H9 (cell line): ENCODE measurements at regions not wholly inside any gene's neighbourhood (a gene's known extent, or its start where the extent isn't known, plus 50 kb on each side); places are given as distances from the start of the nearest gene placed in this dataset.

Experiments
- DNase-seq: peaks from one replicate; pipeline ENCODE4 v3.0.0-alpha.2; 2017
- H2AFZ ChIP-seq: one replicate; pipeline ENCODE4 v1.6.1; 2013; ENCODE audit warnings: mild to moderate bottlenecking, low read length, control low read depth, moderate library complexity
- H2AK5ac ChIP-seq: 2 replicates; pipeline ENCODE4 v1.6.1; 2013; ENCODE audit warnings: low read length, control low read depth, mixed read lengths; ENCODE audit not compliant: insufficient read length
- H2BK120ac ChIP-seq: one replicate; pipeline ENCODE4 v1.6.1; 2013; ENCODE audit warnings: low read depth, mild to moderate bottlenecking, low read length, control low read depth, inconsistent platforms; ENCODE audit not compliant: poor library complexity, severe bottlenecking
- H2BK12ac ChIP-seq: 2 replicates; pipeline ENCODE4 v1.6.1; 2013; ENCODE audit warnings: low read length, control low read depth, mixed read lengths, low read depth; ENCODE audit not compliant: insufficient read length
- H2BK15ac ChIP-seq: 2 replicates; pipeline ENCODE4 v1.6.1; 2013; ENCODE audit warnings: low read depth, low read length, control low read depth
- H2BK20ac ChIP-seq: one replicate; pipeline ENCODE4 v1.6.1; 2013; ENCODE audit warnings: low read depth, mild to moderate bottlenecking, low read length, control low read depth, inconsistent platforms; ENCODE audit not compliant: poor library complexity, severe bottlenecking
- H2BK5ac ChIP-seq: 2 replicates; pipeline ENCODE4 v1.6.1; 2013; ENCODE audit warnings: low read length, control low read depth, mixed read lengths; ENCODE audit not compliant: insufficient read length
- H3K14ac ChIP-seq: 2 replicates; pipeline ENCODE4 v1.6.1; 2013; ENCODE audit warnings: low read length, control low read depth; ENCODE audit not compliant: insufficient read depth
- H3K18ac ChIP-seq: 2 replicates; pipeline ENCODE4 v1.6.1; 2013; ENCODE audit warnings: low read depth, mild to moderate bottlenecking, mixed read lengths, low read length, control low read depth; ENCODE audit not compliant: insufficient read length
- H3K23ac ChIP-seq: 2 replicates; pipeline ENCODE4 v1.6.1; 2013; ENCODE audit warnings: low read length, control low read depth, mixed read lengths, low read depth; ENCODE audit not compliant: insufficient read length
- H3K23me2 ChIP-seq: 2 replicates; pipeline ENCODE4 v1.6.1; 2013; ENCODE audit warnings: low read depth, mild to moderate bottlenecking, mixed read lengths, low read length, control low read depth; ENCODE audit not compliant: insufficient read length, poor library complexity, severe bottlenecking
- H3K27ac ChIP-seq: 2 replicates; pipeline ENCODE4 v1.5.1; 2013; ENCODE audit warnings: low read length, control low read depth, mixed read lengths, low read depth; ENCODE audit not compliant: insufficient read length
- H3K27me3 ChIP-seq: 2 replicates; pipeline ENCODE4 v1.6.1; 2013; ENCODE audit warnings: low read length, control low read depth, inconsistent platforms; ENCODE audit not compliant: insufficient read depth
- H3K4ac ChIP-seq: 2 replicates; pipeline ENCODE4 v1.6.1; 2013; ENCODE audit warnings: low read depth, mild to moderate bottlenecking, control low read depth, inconsistent platforms, low read length, moderate library complexity
- H3K4me1 ChIP-seq: 2 replicates; pipeline ENCODE4 v1.6.1; 2013; ENCODE audit warnings: low read length, control low read depth, inconsistent platforms; ENCODE audit not compliant: insufficient read depth
- H3K4me2 ChIP-seq: 2 replicates; pipeline ENCODE4 v1.6.1; 2013; ENCODE audit warnings: low read length, control low read depth, mixed read lengths; ENCODE audit not compliant: insufficient read length, insufficient read depth
- H3K56ac ChIP-seq: 2 replicates; pipeline ENCODE4 v1.6.1; 2013; ENCODE audit warnings: low read depth, mild to moderate bottlenecking, mixed read lengths, low read length, control low read depth; ENCODE audit not compliant: insufficient read length
- H3K79me1 ChIP-seq: 2 replicates; pipeline ENCODE4 v1.6.1; 2013; ENCODE audit warnings: low read depth, mild to moderate bottlenecking, moderate library complexity, low read length, control low read depth, inconsistent platforms; ENCODE audit not compliant: insufficient read depth, poor library complexity, severe bottlenecking
- H3K79me2 ChIP-seq: 2 replicates; pipeline ENCODE4 v1.6.1; 2013; ENCODE audit warnings: low read length, control low read depth, inconsistent platforms; ENCODE audit not compliant: insufficient read depth
- H3K9ac ChIP-seq: 2 replicates; pipeline ENCODE4 v1.6.1; 2013; ENCODE audit warnings: low read length, control low read depth, mixed read lengths; ENCODE audit not compliant: insufficient read length; ENCODE audit errors: extremely low read depth
- H3K9me3 ChIP-seq: one replicate; pipeline ENCODE4 v1.6.1; 2013; ENCODE audit warnings: low read depth, low read length, inconsistent platforms; ENCODE audit not compliant: control insufficient read depth
- H3T11ph ChIP-seq: one replicate; pipeline ENCODE4 v1.6.1; 2013; ENCODE audit warnings: mild to moderate bottlenecking, low read length, control low read depth, inconsistent platforms
- H4K20me1 ChIP-seq: one replicate; pipeline ENCODE4 v1.6.1; 2013; ENCODE audit not compliant: control insufficient read depth, insufficient read length, insufficient read depth
- H4K5ac ChIP-seq: 2 replicates; pipeline ENCODE4 v1.6.1; 2013; ENCODE audit warnings: low read depth, mild to moderate bottlenecking, mixed read lengths, low read length, control low read depth; ENCODE audit not compliant: insufficient read length
- H4K8ac ChIP-seq: replicated peaks from 2 replicates; pipeline ENCODE4 v1.6.1; 2013; ENCODE audit warnings: low read length, control low read depth, mixed read lengths, low read depth; ENCODE audit not compliant: insufficient read length
- H4K91ac ChIP-seq: 2 replicates; pipeline ENCODE4 v1.6.1; 2013; ENCODE audit warnings: low read depth, mild to moderate bottlenecking, moderate library complexity, mixed read lengths, low read length, control low read depth; ENCODE audit not compliant: insufficient read length
- H3K27ac Mint-ChIP-seq, 3 experiments: 2 replicates in 2 of 3; 3 replicates in 1 of 3; pipeline ENCODE4 v1.8.0; 2020 to 2021; ENCODE audit warnings: mixed read lengths in 3 of 3, mild to moderate bottlenecking in 1 of 3, moderate library complexity in 1 of 3
- H3K27me3 Mint-ChIP-seq: 2 replicates; pipeline ENCODE4 v1.8.0; 2021; ENCODE audit warnings: low read depth, mild to moderate bottlenecking, moderate library complexity, mixed read lengths
- H3K36me3 Mint-ChIP-seq, 3 experiments: 2 replicates in 2 of 3; 3 replicates in 1 of 3; pipeline ENCODE4 v1.8.0; 2020 to 2021; ENCODE audit warnings: low read depth in 3 of 3, mixed read lengths in 3 of 3; ENCODE audit not compliant: insufficient read depth in 1 of 3
- H3K4me1 Mint-ChIP-seq, 2 experiments: 2 replicates each; pipeline ENCODE4 v1.8.0; 2020; ENCODE audit warnings: mixed read lengths in 2 of 2
- H3K4me3 Mint-ChIP-seq, 2 experiments: 2 replicates in 1 of 2; 3 replicates in 1 of 2; pipeline ENCODE4 v1.8.0; 2020 to 2021; ENCODE audit warnings: mild to moderate bottlenecking in 2 of 2, mixed read lengths in 2 of 2, moderate library complexity in 1 of 2
- H3K9me3 Mint-ChIP-seq, 2 experiments: 2 replicates in 1 of 2; 3 replicates in 1 of 2; pipeline ENCODE4 v1.8.0; 2020; ENCODE audit warnings: mild to moderate bottlenecking in 2 of 2, mixed read lengths in 2 of 2, moderate library complexity in 1 of 2
- CTCF ChIP-seq: fragments of 200-600 bp; sonication (generic); conservative IDR thresholded peaks from 3 replicates; pipeline ENCODE4 v1.8.0; 2021; ENCODE audit warnings: antibody characterized with exemption, mild to moderate bottlenecking
- WGBS: extraction: QIAGEN DNeasy Blood & Tissue Kit; methylation state at CpG from one replicate; pipeline ENCODE4 v1.1.7; 2013; ENCODE audit warnings: missing lambda C conversion rate, low lambda C conversion rate, mixed read lengths; ENCODE audit not compliant: insufficient read length; ENCODE audit errors: extremely low coverage; 5-methylcytosine and 5-hydroxymethylcytosine counted together

- Mint-ChIP-seq H3K36me3 (peaks cover 8 to 39% (median 25%) of the 10 kb centered on the region in 3 experiments), H3K4me1 (no peaks in the 10 kb centered on the region), H3K27me3 (no peaks in the 10 kb centered on the region; the same call in 1 of the 2 replicates), H3K27ac (no peak overlapping the region), H3K4me3 (no peak overlapping the region), H3K9me3 (peaks cover 33 to 34% of the 10 kb centered on the region in 2 experiments)
- no peak overlapping the region for H3K56ac ChIP-seq
- H3K9ac ChIP-seq = no peak overlapping the region
- WGBS = no CpG with 5 or more reads among the region's 1 CpG
- no peak overlapping the region for H4K8ac ChIP-seq
- H2BK5ac ChIP-seq = no peak overlapping the region
- H3K79me1 ChIP-seq = no peaks in the 10 kb centered on the region
- H3K4me1 ChIP-seq = no peaks in the 10 kb centered on the region
- no peak overlapping the region for H2BK20ac ChIP-seq
- TF ChIP-seq CTCF = no peak
- no peak for DNase-seq
- H3K23me2 ChIP-seq = no peaks in the 10 kb centered on the region
- H4K91ac ChIP-seq = no peak overlapping the region
- no peak overlapping the region for H3K14ac ChIP-seq
- no peak overlapping the region for H3K4me2 ChIP-seq
- H3K9me3 ChIP-seq = peaks cover 21% of the 10 kb centered on the region
- H2BK120ac ChIP-seq = no peak overlapping the region
- no peaks in the 10 kb centered on the region for H4K20me1 ChIP-seq
- H3T11ph ChIP-seq = no peak overlapping the region
- H3K79me2 ChIP-seq = no peaks in the 10 kb centered on the region
- H4K5ac ChIP-seq = no peak overlapping the region
- no peak overlapping the region for H2AFZ ChIP-seq
- no peak overlapping the region for H2BK12ac ChIP-seq
- H3K27ac ChIP-seq = no peak overlapping the region
- H3K23ac ChIP-seq = no peak overlapping the region
- no peak overlapping the region for H3K18ac ChIP-seq
- no peak overlapping the region for H2AK5ac ChIP-seq
- no peak overlapping the region for H2BK15ac ChIP-seq
- H3K27me3 ChIP-seq = no peaks in the 10 kb centered on the region
- H3K4ac ChIP-seq = no peak overlapping the region
These were observed 325.5 kb downstream of the EN1 start for GRCh38 chr2:118521960-118522359.
